Eye (tissue), 1 donor: ENCODE measurements at regions not wholly inside any gene's neighbourhood (a gene's known extent, or its start where the extent isn't known, plus 50 kb on each side); places are given as distances from the start of the nearest gene placed in this dataset.
A peak's percentile ranks its signal among the peaks of the same experiment; 100 is the strongest.
"Not testable (repeated sequence)": the region's sequence is repeated elsewhere in the genome, so short reads cannot be mapped to it uniquely, and the experiment has no call there.

Source experiments
- DNase-seq: peaks from one replicate; pipeline ENCODE4 v3.0.0-alpha.2; 2015

GRCh38 chrX:44785652-44786051 lies 58.2 kb upstream of the DUSP21 start:
- no peak for DNase-seq

GRCh38 chrX:44784241-44784640 lies 59.6 kb upstream of the DUSP21 start:
- no peak for DNase-seq

- DNase-seq = no peak
Observed at GRCh38 chrX:44778254-44778653, 65.6 kb upstream of the DUSP21 start.

- no peak for DNase-seq
Observed at GRCh38 chrX:44775726-44776125, 68.1 kb upstream of the DUSP21 start.

GRCh38 chrX:44774066-44774465 lies 69.8 kb upstream of the DUSP21 start:
- not testable (repeated sequence) for DNase-seq

GRCh38 chrX:44770121-44770520 lies 73.7 kb upstream of the DUSP21 start:
- DNase-seq = no peak

- no peak for DNase-seq
Observed at GRCh38 chrX:44767308-44767707, 76.5 kb upstream of the DUSP21 start.

GRCh38 chrX:44765556-44765955 lies 78.3 kb upstream of the DUSP21 start:
- no peak for DNase-seq

GRCh38 chrX:44747969-44748368 lies 95.9 kb upstream of the DUSP21 start:
- no peak for DNase-seq

- DNase-seq = peak; percentile 2
Observed at GRCh38 chrX:44747317-44747716, 96.5 kb upstream of the DUSP21 start.

- no peak for DNase-seq
Observed at GRCh38 chrX:44744799-44745198, 99.0 kb upstream of the DUSP21 start.

- no peak for DNase-seq
Observed at GRCh38 chrX:44742480-44743155, 101.2 kb upstream of the DUSP21 start.

GRCh38 chrX:44741859-44742258 lies 102.0 kb upstream of the DUSP21 start:
- DNase-seq = not testable (repeated sequence)

GRCh38 chrX:44741458-44741857 lies 102.4 kb upstream of the DUSP21 start:
- not testable (repeated sequence) for DNase-seq

- DNase-seq = no peak
Observed at GRCh38 chrX:44735498-44735897, 108.3 kb upstream of the DUSP21 start.

- no peak for DNase-seq
Observed at GRCh38 chrX:44733931-44734330, 109.9 kb upstream of the DUSP21 start.

- no peak for DNase-seq
Observed at GRCh38 chrX:44731160-44731559, 112.7 kb upstream of the DUSP21 start.

- DNase-seq = no peak
Observed at GRCh38 chrX:44723426-44723825, 120.4 kb upstream of the DUSP21 start.

GRCh38 chrX:44708470-44708869 lies 135.4 kb upstream of the DUSP21 start:
- DNase-seq = no peak

GRCh38 chrX:44705817-44706551 lies 137.8 kb upstream of the DUSP21 start:
- DNase-seq = no peak

GRCh38 chrX:44698357-44698756 lies 145.5 kb upstream of the DUSP21 start:
- no peak for DNase-seq

- DNase-seq = no peak
Observed at GRCh38 chrX:44693255-44693654, 150.6 kb upstream of the DUSP21 start.

GRCh38 chrX:44690129-44690528 lies 147.5 kb upstream of the FUNDC1 start:
- no peak for DNase-seq

GRCh38 chrX:44675362-44676024 lies 132.8 kb upstream of the FUNDC1 start:
- DNase-seq = peak; percentile 64
